ENCODE measurements at regions not wholly inside any gene's neighbourhood (a gene's known extent, or its start where the extent isn't known, plus 50 kb on each side); places are given as distances from the start of the nearest gene placed in this dataset.

- TF ChIP-seq STAT1 (IDR thresholded peaks at IDR 0.05; ENCODE audit: unreplicated experiment), result no peak
- no peak for TF ChIP-seq CTCF (conservative IDR thresholded peaks at IDR 0.05; ENCODE audit: low read depth in 2 of 2)
Measured at GRCh38 chr12:107144990-107145389, 51.6 kb upstream of the CRY1 start.

All from GM23338 (cell line).